ENCODE measurements at regions not wholly inside any gene's neighbourhood (a gene's known extent, or its start where the extent isn't known, plus 50 kb on each side); places are given as distances from the start of the nearest gene placed in this dataset.

- Mint-ChIP-seq H3K27me3 (ENCODE audit: unreplicated experiment) (peaks cover 8% of the 10 kb centered on the region), H3K4me1 (ENCODE audit: low read depth, unreplicated experiment) (no peaks in the 10 kb centered on the region), H3K4me3 (ENCODE audit: low read depth, unreplicated experiment) (no peak overlapping the region), H3K9me3 (ENCODE audit: low read depth, unreplicated experiment) (peaks cover 7% of the 10 kb centered on the region), H3K27ac (ENCODE audit: unreplicated experiment) (no peak overlapping the region), H3K36me3 (ENCODE audit: insufficient read depth, unreplicated experiment) (no peaks in the 10 kb centered on the region)
- intact Hi-C loops (cut with micrococcal nuclease; ENCODE audit: unreplicated experiment): no loop called here
- no peak for DNase-seq
- CTCF ChIA-PET: no interaction called here
- no TSS peak for BruUV-seq (replicated peaks)
- no peak for TF ChIP-seq CTCF (IDR thresholded peaks at IDR 0.05; ENCODE audit: unreplicated experiment)
Observed at GRCh38 chr14:52166822-52167221, 98.0 kb upstream of the NID2 start.

DNA sequence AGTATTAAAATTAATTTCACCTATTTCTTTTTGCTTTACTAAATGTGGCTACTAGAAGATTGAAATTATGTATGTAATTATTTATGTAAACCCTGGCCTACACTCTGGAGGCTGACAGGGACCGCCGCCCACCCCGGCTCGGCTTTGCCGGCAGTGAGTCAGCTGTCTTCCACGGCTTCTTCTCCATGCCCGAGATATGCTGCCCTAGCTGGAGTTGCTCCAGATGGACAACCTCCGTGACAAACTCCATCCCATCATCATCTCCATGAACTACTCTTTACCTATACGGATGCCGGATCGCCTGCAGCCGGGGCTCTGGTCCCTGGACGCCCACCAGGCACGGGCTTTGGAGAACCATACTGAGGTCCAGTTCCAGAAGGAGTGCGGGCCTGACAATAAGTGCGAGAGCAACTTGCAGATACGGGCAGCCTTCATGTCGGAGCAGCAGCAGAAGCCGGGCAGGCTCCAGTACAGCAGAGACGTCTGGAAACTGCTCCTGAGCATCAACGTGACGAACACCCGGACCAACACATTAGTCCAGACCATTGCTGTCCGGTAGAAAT lies 86.9 kb upstream of the NID2 start:
- Mint-ChIP-seq H3K27ac (ENCODE audit: unreplicated experiment) (no peak overlapping the region), H3K4me3 (ENCODE audit: low read depth, unreplicated experiment) (no peak overlapping the region), H3K4me1 (ENCODE audit: low read depth, unreplicated experiment) (no peaks in the 10 kb centered on the region), H3K9me3 (ENCODE audit: low read depth, unreplicated experiment) (no peaks in the 10 kb centered on the region), H3K27me3 (ENCODE audit: unreplicated experiment) (peaks cover 49% of the 10 kb centered on the region), H3K36me3 (ENCODE audit: insufficient read depth, unreplicated experiment) (no peaks in the 10 kb centered on the region)
- TF ChIP-seq CTCF (IDR thresholded peaks at IDR 0.05; ENCODE audit: unreplicated experiment): no peak
- CTCF ChIA-PET: no interaction called here
- no TSS peak for BruUV-seq (replicated peaks)
- intact Hi-C loops (cut with micrococcal nuclease; ENCODE audit: unreplicated experiment): no loop called here
- no peak for DNase-seq

GRCh38 chr14:52154992-52155650 lies 86.3 kb upstream of the NID2 start:
- no peaks in the 10 kb centered on the region for H3K36me3 Mint-ChIP-seq (ENCODE audit: insufficient read depth, unreplicated experiment)
- H3K9me3 Mint-ChIP-seq (ENCODE audit: low read depth, unreplicated experiment): no peaks in the 10 kb centered on the region
- no peak for TF ChIP-seq CTCF (IDR thresholded peaks at IDR 0.05; ENCODE audit: unreplicated experiment)
- no peak overlapping the region for H3K27ac Mint-ChIP-seq (ENCODE audit: unreplicated experiment)
- BruUV-seq (replicated peaks): no TSS peak
- no peaks in the 10 kb centered on the region for H3K4me1 Mint-ChIP-seq (ENCODE audit: low read depth, unreplicated experiment)
- CTCF ChIA-PET: no interaction called here
- DNase-seq: no peak
- H3K27me3 Mint-ChIP-seq (ENCODE audit: unreplicated experiment): peaks cover 49% of the 10 kb centered on the region
- intact Hi-C loops (cut with micrococcal nuclease; ENCODE audit: unreplicated experiment): no loop called here
- no peak overlapping the region for H3K4me3 Mint-ChIP-seq (ENCODE audit: low read depth, unreplicated experiment)

GRCh38 chr14:52153939-52154338 lies 85.1 kb upstream of the NID2 start:
- intact Hi-C loops (cut with micrococcal nuclease; ENCODE audit: unreplicated experiment): no loop called here
- Mint-ChIP-seq H3K27ac (ENCODE audit: unreplicated experiment) (no peak overlapping the region), H3K27me3 (ENCODE audit: unreplicated experiment) (peaks cover 49% of the 10 kb centered on the region), H3K9me3 (ENCODE audit: low read depth, unreplicated experiment) (no peaks in the 10 kb centered on the region), H3K4me1 (ENCODE audit: low read depth, unreplicated experiment) (peaks cover 5% of the 10 kb centered on the region), H3K4me3 (ENCODE audit: low read depth, unreplicated experiment) (no peak overlapping the region), H3K36me3 (ENCODE audit: insufficient read depth, unreplicated experiment) (no peaks in the 10 kb centered on the region)
- BruUV-seq (replicated peaks): no TSS peak
- TF ChIP-seq CTCF (IDR thresholded peaks at IDR 0.05; ENCODE audit: unreplicated experiment): no peak
- CTCF ChIA-PET: interaction anchor here (0.6 kb wide), 1 partner anchor 24 kb away, joined by 4 read pairs; no protein-coding TSS in a partner anchor
- DNase-seq: no peak

Data from Calu3 (cell line).